ENCODE measurements at regions not wholly inside any gene's neighbourhood (a gene's known extent, or its start where the extent isn't known, plus 50 kb on each side); places are given as distances from the start of the nearest gene placed in this dataset.

DNA sequence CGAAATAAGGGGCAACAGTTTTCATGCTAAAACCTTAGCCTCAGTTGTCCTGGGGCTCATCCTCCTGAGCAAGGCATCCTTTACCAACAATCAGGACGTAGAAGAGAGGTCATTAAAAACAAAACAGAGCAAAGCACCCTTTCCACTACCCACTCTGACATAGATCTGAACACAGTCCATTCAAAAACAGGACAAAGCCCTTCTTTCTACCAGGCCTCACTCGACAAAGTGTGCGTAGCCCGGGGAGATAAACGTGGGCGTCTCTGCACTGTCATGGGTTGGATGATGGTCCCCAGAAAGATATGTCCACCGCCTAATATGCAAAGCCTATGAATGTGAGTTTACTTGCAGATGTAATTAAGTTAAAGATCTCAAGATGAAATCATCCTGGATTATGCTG lies 60.6 kb upstream of the TAS2R1 start:
- H3K4me1 Mint-ChIP-seq, result peaks cover 5 to 9% of the 10 kb centered on the region in 2 experiments
- Histone ChIP-seq H2AFZ (ENCODE audit: low read length) (no peak overlapping the region), H2BK120ac (ENCODE audit: low read depth, low read length, poor library complexity, severe bottlenecking) (no peak overlapping the region), H3K23ac (ENCODE audit: insufficient read length, low read depth, low read length) (no peak overlapping the region), H3K9me3 (ENCODE audit: control insufficient read depth, low read depth, low read length) (no peaks in the 10 kb centered on the region), H3K4me2 (ENCODE audit: insufficient read depth, insufficient read length, low read length) (no peak overlapping the region), H2BK15ac (ENCODE audit: low read depth, low read length) (no peak overlapping the region), H3K79me1 (ENCODE audit: insufficient read depth, low read depth, low read length, poor library complexity, severe bottlenecking) (no peaks in the 10 kb centered on the region), H3K27me3 (ENCODE audit: insufficient read depth, low read length) (no peaks in the 10 kb centered on the region), H2BK5ac (ENCODE audit: insufficient read length, low read length) (no peak overlapping the region), H4K5ac (ENCODE audit: insufficient read length, low read depth, low read length) (no peak overlapping the region), H4K8ac (replicated peaks; ENCODE audit: insufficient read length, low read depth, low read length) (no peak overlapping the region), H2BK12ac (ENCODE audit: insufficient read length, low read depth, low read length) (no peak overlapping the region), H3T11ph (ENCODE audit: low read length) (no peak overlapping the region), H3K27ac (ENCODE audit: insufficient read length, low read depth, low read length) (no peak overlapping the region), H4K91ac (ENCODE audit: insufficient read length, low read depth, low read length) (no peak overlapping the region), H3K23me2 (ENCODE audit: insufficient read length, low read depth, low read length, poor library complexity, severe bottlenecking) (no peaks in the 10 kb centered on the region), H3K4ac (ENCODE audit: low read depth, low read length) (no peak overlapping the region), H3K14ac (ENCODE audit: insufficient read depth, low read length) (no peak overlapping the region), H3K79me2 (ENCODE audit: insufficient read depth, low read length) (no peaks in the 10 kb centered on the region; the same call in 1 of the 2 replicates), H2AK5ac (ENCODE audit: insufficient read length, low read length) (no peak overlapping the region), H2BK20ac (ENCODE audit: low read depth, low read length, poor library complexity, severe bottlenecking) (no peak overlapping the region), H3K18ac (ENCODE audit: insufficient read length, low read depth, low read length) (no peak overlapping the region), H3K9ac (ENCODE audit: extremely low read depth, insufficient read length, low read length) (no peak overlapping the region), H4K20me1 (ENCODE audit: control insufficient read depth, insufficient read depth, insufficient read length) (no peaks in the 10 kb centered on the region), H3K56ac (ENCODE audit: insufficient read length, low read depth, low read length) (no peak overlapping the region), H3K4me1 (ENCODE audit: insufficient read depth, low read length) (no peaks in the 10 kb centered on the region)
- TF ChIP-seq, protein P1, sequence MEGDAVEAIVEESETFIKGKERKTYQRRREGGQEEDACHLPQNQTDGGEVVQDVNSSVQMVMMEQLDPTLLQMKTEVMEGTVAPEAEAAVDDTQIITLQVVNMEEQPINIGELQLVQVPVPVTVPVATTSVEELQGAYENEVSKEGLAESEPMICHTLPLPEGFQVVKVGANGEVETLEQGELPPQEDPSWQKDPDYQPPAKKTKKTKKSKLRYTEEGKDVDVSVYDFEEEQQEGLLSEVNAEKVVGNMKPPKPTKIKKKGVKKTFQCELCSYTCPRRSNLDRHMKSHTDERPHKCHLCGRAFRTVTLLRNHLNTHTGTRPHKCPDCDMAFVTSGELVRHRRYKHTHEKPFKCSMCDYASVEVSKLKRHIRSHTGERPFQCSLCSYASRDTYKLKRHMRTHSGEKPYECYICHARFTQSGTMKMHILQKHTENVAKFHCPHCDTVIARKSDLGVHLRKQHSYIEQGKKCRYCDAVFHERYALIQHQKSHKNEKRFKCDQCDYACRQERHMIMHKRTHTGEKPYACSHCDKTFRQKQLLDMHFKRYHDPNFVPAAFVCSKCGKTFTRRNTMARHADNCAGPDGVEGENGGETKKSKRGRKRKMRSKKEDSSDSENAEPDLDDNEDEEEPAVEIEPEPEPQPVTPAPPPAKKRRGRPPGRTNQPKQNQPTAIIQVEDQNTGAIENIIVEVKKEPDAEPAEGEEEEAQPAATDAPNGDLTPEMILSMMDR (conservative IDR thresholded peaks at IDR 0.05), result no peak
- peaks cover 12 to 14% of the 10 kb centered on the region in 2 experiments for H3K9me3 Mint-ChIP-seq
- DNase-seq, result no peak
- no peak overlapping the region; a peak in 1 of 7 replicates for H3K27ac Mint-ChIP-seq
- H3K27me3 Mint-ChIP-seq (ENCODE audit: low read depth), result no peaks in the 10 kb centered on the region; the same call in 1 of the 2 replicates
- no CpG with 5 or more reads among the region's 8 CpGs for WGBS (ENCODE audit: extremely low coverage, insufficient read length, low lambda C conversion rate)
- peaks cover 2 to 7% (median 5%) of the 10 kb centered on the region in 3 experiments; a peak in 5 of 7 replicates for H3K36me3 Mint-ChIP-seq (ENCODE audit: insufficient read depth in 1 of 3, low read depth in 3 of 3)
- no peak overlapping the region for H3K4me3 Mint-ChIP-seq
